C4-2B (cell line): ENCODE measurements at regions not wholly inside any gene's neighbourhood (a gene's known extent, or its start where the extent isn't known, plus 50 kb on each side); places are given as distances from the start of the nearest gene placed in this dataset.

Source experiments
- CTCF ChIP-seq: fragments of 450-650 bp; conservative IDR thresholded peaks from 2 replicates; pipeline ENCODE4 v1.5.1; 2017; ENCODE audit warnings: mild to moderate bottlenecking
- ZFX ChIP-seq: fragments of 450-650 bp; IDR thresholded peaks from 2 replicates; pipeline ENCODE4 v1.6.1; 2017

GRCh38 chr11:105553025-105553424 is 56.8 kb upstream of the GRIA4 start:
- TF ChIP-seq CTCF (no peak), ZFX (no peak)
